GM12892 (cell line): ENCODE measurements at regions not wholly inside any gene's neighbourhood (a gene's known extent, or its start where the extent isn't known, plus 50 kb on each side); places are given as distances from the start of the nearest gene placed in this dataset.

Source experiments
- POLR2A ChIP-seq: IDR thresholded peaks from 2 replicates; pipeline ENCODE4 v1.6.1; 2011; ENCODE audit warnings: low read depth, low read length, control low read depth
- POLR2AphosphoS5 ChIP-seq: IDR thresholded peaks from 2 replicates; pipeline ENCODE4 v1.6.1; 2011; ENCODE audit warnings: low read depth, low read length, control low read depth
- TAF1 ChIP-seq: IDR thresholded peaks from 2 replicates; pipeline ENCODE4 v1.6.1; 2011; ENCODE audit warnings: low read depth, mild to moderate bottlenecking, control low read depth, low read length, borderline replicate concordance

- TF ChIP-seq POLR2A: no peak
- no peak for TF ChIP-seq POLR2AphosphoS5
- no peak for TF ChIP-seq TAF1
These were observed 135.1 kb upstream of the VSTM2B start for GRCh38 chr19:29390742-29391141.
